GM19193 (cell line): ENCODE measurements at regions not wholly inside any gene's neighbourhood (a gene's known extent, or its start where the extent isn't known, plus 50 kb on each side); places are given as distances from the start of the nearest gene placed in this dataset.

ENCODE experiments used
- POLR2A ChIP-seq: IDR thresholded peaks from 4 replicates; pipeline ENCODE4 v1.6.1; 2011; ENCODE audit not compliant: insufficient read depth, insufficient read length; ENCODE audit errors: extremely low read depth

DNA sequence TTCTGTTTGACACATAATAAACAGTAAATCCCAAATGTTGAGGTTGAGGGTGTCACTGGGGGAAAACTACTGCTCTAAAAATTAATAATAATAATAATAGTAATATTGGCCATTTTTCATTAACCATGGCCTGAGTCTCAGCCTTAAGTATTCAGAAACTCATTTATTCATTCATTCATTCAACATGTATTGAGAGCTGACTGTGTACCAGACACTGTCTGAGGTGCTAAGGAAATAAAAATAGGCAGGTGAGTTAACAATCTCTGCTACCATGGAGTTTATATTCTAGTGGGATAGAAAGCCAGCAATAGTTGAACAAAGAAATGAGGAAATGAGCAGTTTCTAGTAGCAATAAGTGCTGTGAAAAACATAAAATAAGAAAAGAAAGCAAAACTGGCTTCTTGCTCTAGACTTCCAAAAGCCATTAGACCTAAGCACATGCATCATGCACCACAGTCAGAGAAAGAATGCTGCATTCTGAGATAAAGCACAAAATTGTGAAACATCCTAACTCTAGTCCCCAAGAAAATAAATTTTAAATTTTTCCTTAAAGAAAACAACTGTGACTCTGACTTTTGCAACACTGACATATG is 278.7 kb downstream of the RCHY1 start:
- TF ChIP-seq POLR2A: no peak

DNA sequence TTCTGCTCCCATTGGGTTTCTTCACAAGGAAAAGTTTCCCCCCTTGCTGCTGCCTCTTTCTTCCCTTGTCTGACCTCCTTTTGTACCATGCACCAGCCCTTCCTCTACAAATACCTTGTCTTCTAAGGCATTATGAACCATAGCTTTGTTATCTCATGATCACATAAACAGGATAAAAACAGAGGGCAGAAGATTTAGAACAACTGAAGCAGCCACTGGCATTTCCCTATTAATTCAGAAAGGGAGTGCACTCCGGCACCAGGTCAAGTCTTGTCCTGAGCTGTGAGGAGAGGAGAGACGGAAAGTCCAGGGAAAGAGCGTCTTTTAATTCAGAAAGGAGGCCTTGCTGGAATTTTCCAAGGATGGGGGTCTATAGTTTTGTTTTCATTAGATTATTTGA is 281.7 kb downstream of the RCHY1 start:
- TF ChIP-seq POLR2A: no peak

DNA sequence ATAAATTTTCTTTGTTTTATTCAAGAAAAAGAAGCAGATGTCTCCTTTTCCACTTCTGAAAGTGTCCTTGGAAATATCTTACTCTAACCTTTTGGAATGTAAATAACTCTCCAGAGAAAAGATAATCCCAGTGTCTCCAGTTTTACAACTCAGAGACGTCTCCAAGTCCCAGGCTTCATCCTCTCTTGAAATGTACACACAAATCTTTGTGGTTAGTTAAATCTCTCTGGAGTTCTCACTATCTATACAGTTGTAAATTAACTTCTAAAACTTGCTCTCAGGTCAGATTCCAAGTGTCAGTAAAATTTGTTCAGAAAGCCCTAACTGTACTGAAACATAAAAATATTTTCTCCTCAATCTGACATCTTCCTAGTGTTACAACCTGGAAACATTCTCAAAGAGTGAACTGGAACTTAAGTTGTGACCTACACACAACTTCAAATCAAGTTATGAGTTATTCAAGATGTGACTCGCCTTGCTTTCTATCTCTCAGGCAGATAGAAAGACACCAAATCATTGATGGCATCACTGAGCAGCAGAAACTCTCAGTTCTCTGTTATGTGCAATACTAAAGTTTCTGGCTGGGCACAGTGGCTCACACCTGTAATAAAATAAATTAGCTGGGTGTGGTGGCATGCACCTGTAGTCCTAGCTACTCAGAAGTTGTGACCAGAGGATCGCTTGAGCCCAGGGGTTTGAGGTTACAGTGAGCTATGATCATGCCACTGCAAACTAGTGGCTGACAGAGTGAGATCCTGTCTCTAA is 284.2 kb downstream of the RCHY1 start:
- no peak for TF ChIP-seq POLR2A

DNA sequence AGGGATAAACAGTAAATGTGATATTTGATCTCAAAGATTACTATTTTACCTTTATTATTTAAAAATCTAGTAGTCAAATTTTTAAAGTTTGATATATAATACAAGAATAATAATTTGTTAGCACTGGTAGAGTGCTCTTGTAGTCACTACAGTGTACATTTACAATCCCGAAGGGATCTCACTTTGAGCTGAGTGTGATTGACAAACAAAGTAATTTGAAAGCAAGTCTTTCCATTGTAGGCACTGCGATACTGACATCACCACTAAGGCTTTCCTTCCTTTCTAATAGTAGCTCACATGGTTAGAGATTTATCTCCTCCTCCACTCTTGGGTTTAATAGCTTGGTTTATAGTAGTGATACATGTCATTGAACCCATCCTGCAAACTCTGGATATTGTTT is 280.6 kb downstream of the PARM1 start:
- no peak for TF ChIP-seq POLR2A

DNA sequence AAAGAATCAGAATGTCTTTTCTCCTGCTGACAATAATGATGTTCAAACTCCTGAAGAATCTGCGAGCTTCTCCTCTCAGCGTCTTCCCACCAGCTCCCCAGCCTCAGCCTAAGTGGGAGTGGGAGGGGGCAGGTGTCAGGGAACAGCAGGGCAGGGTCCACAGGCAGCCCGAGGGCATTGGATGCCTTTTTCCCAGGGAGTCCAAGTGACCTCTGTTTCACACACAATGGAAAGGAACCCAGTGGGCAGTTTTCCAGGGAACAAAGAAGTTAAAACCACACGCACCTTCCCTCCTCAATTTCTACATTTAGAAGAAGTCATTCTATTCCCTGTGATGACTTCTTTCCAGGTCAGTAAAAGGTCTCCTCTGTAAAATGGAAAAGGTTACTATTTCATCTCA is 278.5 kb downstream of the PARM1 start:
- no peak for TF ChIP-seq POLR2A

DNA sequence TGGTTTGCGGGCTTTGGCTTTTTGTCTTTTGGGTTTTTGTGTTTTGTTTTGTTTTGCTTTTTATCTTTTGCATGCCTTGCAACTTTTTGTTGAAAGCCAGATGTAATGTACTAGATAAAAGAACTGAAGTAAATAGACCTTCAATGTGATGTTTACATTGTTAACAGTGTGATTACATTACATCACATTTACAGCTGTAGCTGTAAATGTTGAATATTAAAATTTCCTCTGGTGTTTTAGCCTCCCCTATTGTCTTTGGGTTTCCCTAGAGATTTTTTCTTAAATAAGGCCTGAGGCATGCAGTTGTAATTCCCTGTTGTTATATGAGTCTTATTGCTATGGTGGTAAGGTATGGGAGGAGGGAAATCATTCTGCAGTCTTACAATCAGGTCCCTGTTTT is 275.0 kb downstream of the PARM1 start:
- TF ChIP-seq POLR2A: no peak

DNA sequence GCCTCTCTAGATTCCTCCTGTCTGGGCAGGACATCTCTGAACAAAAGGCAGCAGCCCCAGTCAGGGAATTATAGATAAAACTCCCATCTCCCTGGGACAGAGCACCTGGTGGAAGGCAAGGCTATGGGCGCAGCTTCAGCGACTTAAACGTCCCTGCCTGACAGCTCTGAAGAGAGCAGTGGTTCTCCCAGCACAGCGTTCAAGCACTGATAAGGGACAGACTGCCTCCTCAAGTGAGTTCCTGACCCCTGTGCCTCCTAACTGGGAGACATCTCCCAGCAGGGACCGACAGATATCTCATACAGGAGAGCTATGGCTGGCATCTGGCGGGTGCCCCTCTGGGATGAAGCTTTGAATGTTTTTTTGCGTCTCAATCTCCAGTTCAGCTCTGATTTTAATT is 262.2 kb downstream of the PARM1 start:
- no peak for TF ChIP-seq POLR2A

DNA sequence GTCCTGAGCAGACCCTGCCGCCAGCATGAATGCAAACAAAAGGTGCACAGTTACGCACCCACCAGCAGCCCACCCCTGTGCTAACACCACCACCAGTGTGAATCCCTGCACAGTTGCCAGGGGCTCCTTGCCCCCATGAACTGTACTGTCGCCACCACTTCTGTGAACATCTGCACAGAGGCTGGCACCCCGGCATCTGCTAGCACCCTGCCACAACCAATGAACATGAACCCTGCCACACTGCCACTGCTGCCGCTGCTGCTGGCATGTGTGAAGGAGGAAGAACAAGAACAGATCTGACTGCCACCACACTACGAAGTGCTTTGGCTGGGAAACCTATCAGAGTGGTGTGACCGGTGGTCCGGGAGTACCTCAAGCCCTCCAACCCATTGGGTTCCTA is 261.3 kb downstream of the PARM1 start:
- no peak for TF ChIP-seq POLR2A

DNA sequence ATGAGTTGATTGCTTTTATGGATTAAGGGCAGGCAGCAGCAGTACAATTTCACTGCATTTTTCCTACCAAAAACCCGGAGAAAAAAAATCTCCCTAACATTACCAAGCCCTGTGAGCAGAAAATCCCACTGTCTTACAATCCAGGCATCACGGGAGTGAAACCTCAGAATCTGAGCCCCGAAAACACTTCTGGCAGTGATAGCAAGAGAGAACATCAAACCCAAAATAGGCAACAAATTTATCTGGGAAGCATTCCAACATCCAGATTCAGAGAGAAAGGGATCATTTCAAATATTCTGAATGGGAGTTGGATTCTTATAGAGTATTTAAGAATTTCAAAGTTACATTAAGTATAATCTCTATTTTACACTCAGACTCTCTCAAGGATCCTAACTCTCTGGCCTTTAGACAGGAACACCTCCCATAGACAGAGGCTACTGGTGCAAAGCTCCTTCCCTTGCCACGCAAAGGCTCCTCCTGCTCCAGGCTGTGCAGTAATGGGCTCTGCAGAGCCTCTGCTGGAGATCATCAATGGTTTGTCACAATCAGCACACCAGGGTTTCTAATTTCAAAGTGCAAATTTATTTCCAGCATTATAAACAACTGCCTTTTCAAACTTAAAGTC is 256.9 kb downstream of the PARM1 start:
- no peak for TF ChIP-seq POLR2A

DNA sequence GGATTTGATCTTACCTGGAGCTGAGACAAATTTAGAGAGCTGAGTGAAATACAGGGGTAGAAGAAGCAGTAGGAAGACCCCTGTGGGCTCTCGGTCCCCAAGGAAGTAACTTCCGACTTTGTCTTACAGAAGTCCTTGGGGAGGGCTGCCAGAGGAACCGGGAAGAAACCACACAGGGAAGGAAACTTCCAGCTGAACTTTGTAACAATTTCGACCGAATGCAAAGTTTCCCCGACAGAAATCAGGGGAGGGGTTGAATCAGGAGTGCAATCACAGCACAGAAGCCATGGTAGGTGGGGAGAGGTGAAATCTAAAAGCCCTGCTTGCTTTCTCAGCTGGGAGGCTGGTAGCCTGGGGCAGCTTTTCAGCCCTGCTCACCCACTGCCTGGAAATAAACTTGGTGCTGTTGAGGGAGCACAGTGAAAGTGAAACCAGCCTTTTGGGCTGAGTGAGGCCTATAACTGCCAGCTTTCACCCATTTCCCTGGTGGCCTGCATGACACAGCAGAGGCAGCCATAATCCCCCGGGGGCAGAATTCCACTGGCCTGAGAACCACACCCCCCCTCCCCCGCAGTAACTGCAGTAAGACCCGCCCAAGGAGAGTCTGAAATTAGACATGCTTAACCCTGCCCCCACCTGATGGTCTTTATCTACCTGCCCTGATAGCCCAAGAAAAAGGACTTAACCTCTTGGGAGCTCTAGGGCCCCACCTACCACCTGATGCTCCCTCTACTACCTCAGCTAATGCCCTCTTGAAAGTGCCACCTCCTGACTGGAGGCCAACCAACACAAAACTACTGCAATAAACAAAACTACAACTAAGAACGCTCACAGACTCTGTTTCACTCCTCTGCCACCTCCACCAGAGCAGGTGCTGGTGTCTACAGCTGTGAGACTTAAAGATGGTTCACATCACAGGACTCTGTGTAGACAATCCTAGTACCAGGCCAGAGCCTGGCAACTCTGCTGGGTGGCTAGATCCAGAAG is 248.2 kb downstream of the PARM1 start:
- TF ChIP-seq POLR2A: peak; percentile 24

DNA sequence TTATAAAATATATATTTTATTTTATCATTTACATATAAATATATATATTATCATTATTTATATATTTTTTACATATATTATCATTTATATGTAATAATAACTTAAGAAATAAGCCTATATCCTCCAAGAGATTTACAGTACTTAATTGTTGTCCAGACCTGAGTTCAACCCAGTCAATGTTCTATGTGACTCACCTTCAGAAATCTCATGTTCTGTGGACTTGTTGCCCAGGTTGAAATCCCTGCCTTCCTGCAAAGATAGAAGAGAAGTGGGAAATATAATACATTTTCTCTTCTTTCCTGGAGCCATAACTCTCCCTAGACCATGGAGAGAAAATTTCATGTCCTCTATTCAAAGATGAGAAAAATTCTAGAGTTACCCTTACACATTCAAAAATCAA is 247.3 kb downstream of the PARM1 start:
- no peak for TF ChIP-seq POLR2A

DNA sequence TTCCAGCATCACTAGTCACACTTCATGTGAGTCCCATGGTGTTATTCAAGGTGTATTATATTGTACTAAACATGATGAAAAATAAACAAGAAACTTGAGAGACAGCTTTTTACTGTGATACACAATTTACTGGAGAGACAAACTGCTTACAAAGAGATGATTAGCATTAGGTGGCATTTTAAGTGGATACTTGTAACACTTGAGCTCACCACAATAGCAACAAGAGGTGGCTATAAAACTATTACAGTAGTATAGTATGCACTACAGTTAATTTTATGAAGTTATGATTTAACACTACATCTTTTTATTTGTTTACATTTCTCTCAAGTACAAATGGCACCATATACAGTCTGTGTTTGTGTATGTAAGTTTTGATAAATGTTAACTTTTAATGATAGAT is 246.6 kb downstream of the PARM1 start:
- TF ChIP-seq POLR2A: no peak

DNA sequence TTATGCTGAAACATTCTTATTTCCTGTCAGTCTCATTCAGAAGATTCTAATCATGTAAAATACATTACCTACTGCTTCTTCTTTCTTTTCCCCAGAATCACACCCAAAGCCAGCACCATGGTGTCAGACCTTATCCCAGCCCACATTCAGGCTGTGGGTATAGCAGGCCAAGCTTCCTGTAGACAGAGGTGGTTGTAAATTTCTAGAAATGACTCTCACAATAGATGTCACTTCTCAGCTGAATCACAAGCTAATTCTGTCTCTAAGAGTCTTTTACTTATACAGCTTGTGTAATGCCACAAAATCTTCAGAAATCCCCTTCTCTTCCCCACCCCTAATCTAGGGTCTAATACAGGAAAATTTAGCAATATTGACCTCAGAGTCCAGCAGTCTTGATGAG is 239.6 kb downstream of the PARM1 start:
- TF ChIP-seq POLR2A: no peak

DNA sequence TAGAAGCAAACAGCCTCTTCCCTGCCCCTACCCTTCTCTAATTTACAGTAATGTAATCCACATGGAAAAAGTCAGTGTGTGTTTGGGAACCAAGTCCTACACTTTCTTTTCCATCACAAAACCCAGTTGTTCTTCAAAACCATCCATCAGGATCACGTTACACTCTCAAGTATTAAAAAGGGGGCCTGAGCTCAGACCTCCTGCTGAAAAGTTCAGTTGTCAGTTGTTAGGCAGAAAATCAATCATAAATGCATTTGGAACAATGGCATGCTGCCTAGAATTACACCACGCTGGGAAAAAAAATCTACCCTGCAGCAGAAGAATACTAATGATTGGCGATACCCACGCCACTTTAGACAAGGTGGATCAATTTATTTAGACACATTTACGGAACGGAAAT is 236.5 kb downstream of the PARM1 start:
- no peak for TF ChIP-seq POLR2A

DNA sequence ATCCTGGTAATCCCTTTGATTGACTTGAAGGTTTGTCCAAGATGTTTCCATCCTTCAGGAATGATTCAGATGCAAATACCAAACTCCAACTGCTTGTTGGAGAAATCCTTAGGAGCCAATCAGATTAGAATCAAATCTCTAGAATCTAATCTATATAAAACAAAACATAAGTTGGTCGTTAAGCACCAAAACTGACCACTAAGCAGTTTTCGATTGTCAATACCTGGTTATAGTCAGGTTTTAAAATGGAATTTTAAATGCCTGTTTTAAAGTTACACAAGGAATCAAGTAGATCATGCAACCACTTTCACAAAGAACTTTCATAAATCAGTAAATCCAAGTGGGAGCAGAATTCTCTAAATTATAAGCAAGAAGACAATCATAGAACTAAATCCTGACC is 236.1 kb downstream of the PARM1 start:
- TF ChIP-seq POLR2A: no peak
